H9 (cell line): ENCODE measurements at regions not wholly inside any gene's neighbourhood (a gene's known extent, or its start where the extent isn't known, plus 50 kb on each side); places are given as distances from the start of the nearest gene placed in this dataset.

Experiments
- DNase-seq: peaks from one replicate; pipeline ENCODE4 v3.0.0-alpha.2; 2017
- H2AFZ ChIP-seq: one replicate; pipeline ENCODE4 v1.6.1; 2013; ENCODE audit warnings: mild to moderate bottlenecking, low read length, control low read depth, moderate library complexity
- H2AK5ac ChIP-seq: 2 replicates; pipeline ENCODE4 v1.6.1; 2013; ENCODE audit warnings: low read length, control low read depth, mixed read lengths; ENCODE audit not compliant: insufficient read length
- H2BK120ac ChIP-seq: one replicate; pipeline ENCODE4 v1.6.1; 2013; ENCODE audit warnings: low read depth, mild to moderate bottlenecking, low read length, control low read depth, inconsistent platforms; ENCODE audit not compliant: poor library complexity, severe bottlenecking
- H2BK12ac ChIP-seq: 2 replicates; pipeline ENCODE4 v1.6.1; 2013; ENCODE audit warnings: low read length, control low read depth, mixed read lengths, low read depth; ENCODE audit not compliant: insufficient read length
- H2BK15ac ChIP-seq: 2 replicates; pipeline ENCODE4 v1.6.1; 2013; ENCODE audit warnings: low read depth, low read length, control low read depth
- H2BK20ac ChIP-seq: one replicate; pipeline ENCODE4 v1.6.1; 2013; ENCODE audit warnings: low read depth, mild to moderate bottlenecking, low read length, control low read depth, inconsistent platforms; ENCODE audit not compliant: poor library complexity, severe bottlenecking
- H2BK5ac ChIP-seq: 2 replicates; pipeline ENCODE4 v1.6.1; 2013; ENCODE audit warnings: low read length, control low read depth, mixed read lengths; ENCODE audit not compliant: insufficient read length
- H3K14ac ChIP-seq: 2 replicates; pipeline ENCODE4 v1.6.1; 2013; ENCODE audit warnings: low read length, control low read depth; ENCODE audit not compliant: insufficient read depth
- H3K18ac ChIP-seq: 2 replicates; pipeline ENCODE4 v1.6.1; 2013; ENCODE audit warnings: low read depth, mild to moderate bottlenecking, mixed read lengths, low read length, control low read depth; ENCODE audit not compliant: insufficient read length
- H3K23ac ChIP-seq: 2 replicates; pipeline ENCODE4 v1.6.1; 2013; ENCODE audit warnings: low read length, control low read depth, mixed read lengths, low read depth; ENCODE audit not compliant: insufficient read length
- H3K23me2 ChIP-seq: 2 replicates; pipeline ENCODE4 v1.6.1; 2013; ENCODE audit warnings: low read depth, mild to moderate bottlenecking, mixed read lengths, low read length, control low read depth; ENCODE audit not compliant: insufficient read length, poor library complexity, severe bottlenecking
- H3K27ac ChIP-seq: 2 replicates; pipeline ENCODE4 v1.5.1; 2013; ENCODE audit warnings: low read length, control low read depth, mixed read lengths, low read depth; ENCODE audit not compliant: insufficient read length
- H3K27me3 ChIP-seq: 2 replicates; pipeline ENCODE4 v1.6.1; 2013; ENCODE audit warnings: low read length, control low read depth, inconsistent platforms; ENCODE audit not compliant: insufficient read depth
- H3K4ac ChIP-seq: 2 replicates; pipeline ENCODE4 v1.6.1; 2013; ENCODE audit warnings: low read depth, mild to moderate bottlenecking, control low read depth, inconsistent platforms, low read length, moderate library complexity
- H3K4me1 ChIP-seq: 2 replicates; pipeline ENCODE4 v1.6.1; 2013; ENCODE audit warnings: low read length, control low read depth, inconsistent platforms; ENCODE audit not compliant: insufficient read depth
- H3K4me2 ChIP-seq: 2 replicates; pipeline ENCODE4 v1.6.1; 2013; ENCODE audit warnings: low read length, control low read depth, mixed read lengths; ENCODE audit not compliant: insufficient read length, insufficient read depth
- H3K56ac ChIP-seq: 2 replicates; pipeline ENCODE4 v1.6.1; 2013; ENCODE audit warnings: low read depth, mild to moderate bottlenecking, mixed read lengths, low read length, control low read depth; ENCODE audit not compliant: insufficient read length
- H3K79me1 ChIP-seq: 2 replicates; pipeline ENCODE4 v1.6.1; 2013; ENCODE audit warnings: low read depth, mild to moderate bottlenecking, moderate library complexity, low read length, control low read depth, inconsistent platforms; ENCODE audit not compliant: insufficient read depth, poor library complexity, severe bottlenecking
- H3K79me2 ChIP-seq: 2 replicates; pipeline ENCODE4 v1.6.1; 2013; ENCODE audit warnings: low read length, control low read depth, inconsistent platforms; ENCODE audit not compliant: insufficient read depth
- H3K9ac ChIP-seq: 2 replicates; pipeline ENCODE4 v1.6.1; 2013; ENCODE audit warnings: low read length, control low read depth, mixed read lengths; ENCODE audit not compliant: insufficient read length; ENCODE audit errors: extremely low read depth
- H3K9me3 ChIP-seq: one replicate; pipeline ENCODE4 v1.6.1; 2013; ENCODE audit warnings: low read depth, low read length, inconsistent platforms; ENCODE audit not compliant: control insufficient read depth
- H3T11ph ChIP-seq: one replicate; pipeline ENCODE4 v1.6.1; 2013; ENCODE audit warnings: mild to moderate bottlenecking, low read length, control low read depth, inconsistent platforms
- H4K20me1 ChIP-seq: one replicate; pipeline ENCODE4 v1.6.1; 2013; ENCODE audit not compliant: control insufficient read depth, insufficient read length, insufficient read depth
- H4K5ac ChIP-seq: 2 replicates; pipeline ENCODE4 v1.6.1; 2013; ENCODE audit warnings: low read depth, mild to moderate bottlenecking, mixed read lengths, low read length, control low read depth; ENCODE audit not compliant: insufficient read length
- H4K8ac ChIP-seq: replicated peaks from 2 replicates; pipeline ENCODE4 v1.6.1; 2013; ENCODE audit warnings: low read length, control low read depth, mixed read lengths, low read depth; ENCODE audit not compliant: insufficient read length
- H4K91ac ChIP-seq: 2 replicates; pipeline ENCODE4 v1.6.1; 2013; ENCODE audit warnings: low read depth, mild to moderate bottlenecking, moderate library complexity, mixed read lengths, low read length, control low read depth; ENCODE audit not compliant: insufficient read length
- H3K27ac Mint-ChIP-seq, 3 experiments: 2 replicates in 2 of 3; 3 replicates in 1 of 3; pipeline ENCODE4 v1.8.0; 2020 to 2021; ENCODE audit warnings: mixed read lengths in 3 of 3, mild to moderate bottlenecking in 1 of 3, moderate library complexity in 1 of 3
- H3K27me3 Mint-ChIP-seq: 2 replicates; pipeline ENCODE4 v1.8.0; 2021; ENCODE audit warnings: low read depth, mild to moderate bottlenecking, moderate library complexity, mixed read lengths
- H3K36me3 Mint-ChIP-seq, 3 experiments: 2 replicates in 2 of 3; 3 replicates in 1 of 3; pipeline ENCODE4 v1.8.0; 2020 to 2021; ENCODE audit warnings: low read depth in 3 of 3, mixed read lengths in 3 of 3; ENCODE audit not compliant: insufficient read depth in 1 of 3
- H3K4me1 Mint-ChIP-seq, 2 experiments: 2 replicates each; pipeline ENCODE4 v1.8.0; 2020; ENCODE audit warnings: mixed read lengths in 2 of 2
- H3K4me3 Mint-ChIP-seq, 2 experiments: 2 replicates in 1 of 2; 3 replicates in 1 of 2; pipeline ENCODE4 v1.8.0; 2020 to 2021; ENCODE audit warnings: mild to moderate bottlenecking in 2 of 2, mixed read lengths in 2 of 2, moderate library complexity in 1 of 2
- H3K9me3 Mint-ChIP-seq, 2 experiments: 2 replicates in 1 of 2; 3 replicates in 1 of 2; pipeline ENCODE4 v1.8.0; 2020; ENCODE audit warnings: mild to moderate bottlenecking in 2 of 2, mixed read lengths in 2 of 2, moderate library complexity in 1 of 2
- CTCF ChIP-seq: fragments of 200-600 bp; sonication (generic); conservative IDR thresholded peaks from 3 replicates; pipeline ENCODE4 v1.8.0; 2021; ENCODE audit warnings: antibody characterized with exemption, mild to moderate bottlenecking
- WGBS: extraction: QIAGEN DNeasy Blood & Tissue Kit; methylation state at CpG from one replicate; pipeline ENCODE4 v1.1.7; 2013; ENCODE audit warnings: missing lambda C conversion rate, low lambda C conversion rate, mixed read lengths; ENCODE audit not compliant: insufficient read length; ENCODE audit errors: extremely low coverage; 5-methylcytosine and 5-hydroxymethylcytosine counted together

GRCh38 chr12:84073401-84073800, 839.2 kb downstream of the SLC6A15 start:
- H4K8ac ChIP-seq = no peak overlapping the region
- no peak for TF ChIP-seq CTCF
- no peak overlapping the region for H3K56ac ChIP-seq
- no peak overlapping the region for H2AFZ ChIP-seq
- no peak overlapping the region for H3K27ac ChIP-seq
- H3K23me2 ChIP-seq = no peaks in the 10 kb centered on the region
- no peaks in the 10 kb centered on the region for H3K4me1 ChIP-seq
- H3K79me2 ChIP-seq = no peaks in the 10 kb centered on the region
- H3K4me1 Mint-ChIP-seq = peaks cover 4% of the 10 kb centered on the region in 2 experiments; a peak in 3 of 4 replicates
- H2BK15ac ChIP-seq = no peak overlapping the region
- no peak overlapping the region for H2BK5ac ChIP-seq
- no peak overlapping the region for H3K4me2 ChIP-seq
- H3K23ac ChIP-seq = no peak overlapping the region
- H3K36me3 Mint-ChIP-seq = no peaks in the 10 kb centered on the region
- no peak overlapping the region for H3K18ac ChIP-seq
- H2AK5ac ChIP-seq = no peak overlapping the region
- no peaks in the 10 kb centered on the region for H3K79me1 ChIP-seq
- no peaks in the 10 kb centered on the region for H4K20me1 ChIP-seq
- H3K27me3 ChIP-seq = no peaks in the 10 kb centered on the region
- no peak overlapping the region for H3K14ac ChIP-seq
- no peak overlapping the region for H4K5ac ChIP-seq
- WGBS = no CpG with 5 or more reads among the region's 4 CpGs
- H3K4me3 Mint-ChIP-seq = no peak overlapping the region
- no peak overlapping the region for H3K9ac ChIP-seq
- H3K27ac Mint-ChIP-seq = no peak overlapping the region
- no peaks in the 10 kb centered on the region for H3K9me3 ChIP-seq
- DNase-seq = no peak
- H2BK20ac ChIP-seq = no peak overlapping the region
- no peak overlapping the region for H2BK12ac ChIP-seq
- no peak overlapping the region for H4K91ac ChIP-seq
- H3K4ac ChIP-seq = no peak overlapping the region
- H3T11ph ChIP-seq = no peak overlapping the region
- H2BK120ac ChIP-seq = no peak overlapping the region
- no peaks in the 10 kb centered on the region; a peak in 1 of 5 replicates for H3K9me3 Mint-ChIP-seq
- no peaks in the 10 kb centered on the region for H3K27me3 Mint-ChIP-seq
